ENCODE measurements at regions not wholly inside any gene's neighbourhood (a gene's known extent, or its start where the extent isn't known, plus 50 kb on each side); places are given as distances from the start of the nearest gene placed in this dataset.

GRCh38 chr3:152095472-152095871 lies 173.3 kb upstream of the MBNL1 start:
- no peak for DNase-seq (ENCODE audit: extremely low read depth, low read depth, low spot score)

DNA sequence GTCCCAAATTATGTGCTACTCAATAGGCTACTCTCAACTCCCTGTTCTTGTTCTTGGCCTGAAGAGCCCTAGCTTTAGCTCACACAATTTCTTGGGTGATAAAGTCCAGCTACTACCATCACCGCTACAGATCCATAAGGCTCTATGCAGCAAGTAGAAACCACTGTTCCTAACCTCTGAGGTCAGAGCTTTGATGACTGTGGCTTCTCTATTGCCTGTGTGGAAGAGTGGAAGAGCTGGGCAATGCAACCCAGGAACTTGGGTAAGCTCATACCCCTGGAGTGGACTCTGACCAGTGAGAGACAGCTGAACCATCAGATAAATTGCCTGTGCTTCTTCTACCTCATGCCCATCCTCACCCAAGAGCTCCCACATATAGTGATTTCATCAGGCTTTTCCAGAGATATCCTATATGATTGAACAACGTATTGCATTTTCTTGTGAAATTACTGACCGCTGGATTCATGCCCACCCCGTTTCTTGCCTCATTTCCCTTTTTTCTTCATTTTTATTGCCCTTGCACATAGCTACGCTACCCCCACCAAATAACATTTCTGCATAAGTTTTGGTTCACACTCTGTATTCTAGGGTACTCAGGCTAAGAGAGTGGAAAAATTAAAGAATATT lies 172.3 kb upstream of the MBNL1 start:
- DNase-seq (ENCODE audit: extremely low read depth, low read depth, low spot score), result no peak

DNA sequence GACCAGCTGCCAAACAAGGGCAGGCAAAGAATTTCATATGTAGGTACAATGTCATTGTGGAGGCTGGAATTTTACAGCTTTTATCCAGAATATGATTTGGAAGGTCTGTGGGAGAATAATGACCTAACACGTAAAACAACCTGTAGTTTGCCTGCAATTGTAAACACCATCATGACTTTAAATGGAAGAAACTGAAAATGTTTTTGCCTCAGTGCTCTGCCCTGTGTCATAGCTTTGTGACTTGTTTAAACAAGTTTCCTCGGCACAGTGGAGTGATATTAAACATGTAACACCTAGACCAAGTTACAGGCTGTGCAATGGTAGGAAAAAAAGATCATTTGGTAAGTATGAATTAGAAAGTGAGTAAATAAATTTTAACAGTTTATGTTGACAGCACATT lies 171.6 kb upstream of the MBNL1 start:
- no peak for DNase-seq (ENCODE audit: extremely low read depth, low read depth, low spot score)

DNA sequence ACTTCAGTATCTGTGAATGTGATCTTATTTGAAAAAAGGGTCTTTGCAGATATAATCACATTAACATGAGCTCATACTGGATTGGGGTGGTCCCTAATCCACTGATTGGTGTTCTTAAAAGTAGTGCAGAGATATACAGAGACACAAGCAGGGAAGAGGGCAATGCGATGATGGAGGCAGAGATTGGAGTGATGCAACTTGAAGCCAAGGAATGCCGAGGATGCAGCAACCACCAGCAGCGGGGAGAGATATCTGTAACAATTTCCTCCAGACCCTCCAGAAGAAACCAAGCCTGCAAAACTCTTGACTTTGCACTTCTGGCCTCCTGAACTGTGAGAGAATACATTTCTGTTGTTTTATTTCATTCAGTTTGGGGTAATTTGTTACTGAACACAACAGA lies 171.0 kb upstream of the MBNL1 start:
- no peak for DNase-seq (ENCODE audit: extremely low read depth, low read depth, low spot score)

GRCh38 chr3:152100491-152101132 lies 168.1 kb upstream of the MBNL1 start:
- no peak for DNase-seq (ENCODE audit: extremely low read depth, low read depth, low spot score)

GRCh38 chr3:152102410-152102809 lies 166.3 kb upstream of the MBNL1 start:
- DNase-seq (ENCODE audit: extremely low read depth, low read depth, low spot score), result no peak

DNA sequence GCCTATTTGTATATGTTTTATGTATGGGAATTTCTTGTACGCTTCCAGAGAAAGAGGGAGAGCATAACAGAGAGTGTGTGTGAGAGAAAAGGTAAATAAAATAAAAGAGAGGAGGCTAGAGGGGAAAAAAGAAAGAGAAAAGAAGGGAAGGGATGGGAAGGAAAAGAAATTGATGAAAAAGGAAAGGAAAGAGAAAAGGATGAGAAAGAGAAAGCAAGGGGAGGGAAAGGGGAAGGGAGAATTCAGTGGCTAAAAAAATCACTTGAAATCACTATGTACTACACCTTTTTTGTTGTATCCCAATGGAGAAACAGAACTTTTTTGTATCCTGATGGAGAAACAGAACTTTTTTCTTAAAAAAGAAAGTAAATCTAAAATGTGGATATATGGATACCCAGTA lies 165.5 kb upstream of the MBNL1 start:
- DNase-seq (ENCODE audit: extremely low read depth, low read depth, low spot score), result no peak

DNA sequence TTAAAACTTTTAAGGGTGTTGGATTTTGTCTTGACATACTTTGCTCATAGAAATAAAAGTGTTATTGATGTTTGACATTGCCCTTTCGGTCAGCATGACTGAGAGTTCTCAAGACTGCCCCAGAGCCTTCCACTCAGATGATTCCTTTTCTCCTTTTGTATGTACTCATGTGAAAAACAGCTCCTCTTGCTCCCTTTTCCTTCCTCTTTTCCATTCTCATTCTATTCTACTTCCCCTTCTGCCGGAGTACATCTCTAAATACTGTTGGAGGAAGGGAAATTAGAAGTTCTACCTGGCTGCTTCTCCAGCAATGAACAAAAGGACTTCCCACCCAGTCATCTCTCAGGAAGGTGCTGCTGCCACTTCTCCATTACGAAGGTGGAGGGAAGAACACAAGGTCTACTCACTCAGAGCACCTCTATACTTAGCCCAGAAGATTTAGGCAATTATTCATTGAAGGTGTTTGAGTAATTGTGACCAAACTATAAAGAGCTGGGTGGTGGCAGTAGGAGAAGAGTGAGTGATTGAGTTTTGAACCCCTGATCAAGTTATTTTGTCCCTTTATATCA lies 163.8 kb upstream of the MBNL1 start:
- DNase-seq (ENCODE audit: extremely low read depth, low read depth, low spot score), result no peak

DNA sequence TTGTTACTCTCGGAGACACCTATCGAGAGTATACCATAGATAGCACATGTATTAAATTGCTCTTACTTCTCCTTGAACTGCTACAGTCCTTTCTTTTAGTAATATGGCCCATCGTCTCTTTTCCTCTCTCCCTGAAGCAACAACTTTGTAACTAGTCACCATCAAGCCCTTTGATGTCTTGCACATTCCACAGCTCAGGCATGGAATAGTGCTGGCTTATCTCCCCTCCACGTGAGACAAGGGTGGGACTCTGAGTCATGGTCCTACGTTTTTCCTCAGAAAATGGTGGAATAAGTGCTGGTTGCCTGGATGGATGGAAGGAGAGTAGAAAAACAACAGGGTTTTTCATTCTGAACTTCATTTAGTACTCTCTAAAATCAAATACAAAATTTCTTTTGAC lies 163.3 kb upstream of the MBNL1 start:
- no peak for DNase-seq (ENCODE audit: extremely low read depth, low read depth, low spot score)

DNA sequence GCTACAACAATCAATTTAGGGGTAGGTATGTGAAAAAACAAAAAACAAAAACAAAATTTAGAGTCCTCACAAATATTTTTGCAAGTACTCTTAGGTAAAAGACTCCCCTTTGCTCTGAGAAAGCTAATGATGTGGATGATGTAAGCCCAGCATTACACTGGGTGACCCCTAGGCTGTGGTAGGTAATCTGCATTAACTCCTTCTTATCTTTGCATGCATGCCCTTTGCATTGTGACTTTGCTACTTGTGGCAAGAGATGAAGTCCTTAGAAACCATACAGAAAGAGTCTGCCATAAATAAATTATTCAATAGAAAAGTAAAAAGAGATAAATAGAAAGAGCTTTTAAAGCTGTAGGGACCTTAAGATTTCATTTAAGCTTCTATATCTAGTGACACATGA lies 159.7 kb upstream of the MBNL1 start:
- DNase-seq (ENCODE audit: extremely low read depth, low read depth, low spot score), result no peak

- DNase-seq (ENCODE audit: extremely low read depth, low read depth, low spot score), result no peak
Observed at GRCh38 chr3:152113413-152113812, 155.3 kb upstream of the MBNL1 start.

DNA sequence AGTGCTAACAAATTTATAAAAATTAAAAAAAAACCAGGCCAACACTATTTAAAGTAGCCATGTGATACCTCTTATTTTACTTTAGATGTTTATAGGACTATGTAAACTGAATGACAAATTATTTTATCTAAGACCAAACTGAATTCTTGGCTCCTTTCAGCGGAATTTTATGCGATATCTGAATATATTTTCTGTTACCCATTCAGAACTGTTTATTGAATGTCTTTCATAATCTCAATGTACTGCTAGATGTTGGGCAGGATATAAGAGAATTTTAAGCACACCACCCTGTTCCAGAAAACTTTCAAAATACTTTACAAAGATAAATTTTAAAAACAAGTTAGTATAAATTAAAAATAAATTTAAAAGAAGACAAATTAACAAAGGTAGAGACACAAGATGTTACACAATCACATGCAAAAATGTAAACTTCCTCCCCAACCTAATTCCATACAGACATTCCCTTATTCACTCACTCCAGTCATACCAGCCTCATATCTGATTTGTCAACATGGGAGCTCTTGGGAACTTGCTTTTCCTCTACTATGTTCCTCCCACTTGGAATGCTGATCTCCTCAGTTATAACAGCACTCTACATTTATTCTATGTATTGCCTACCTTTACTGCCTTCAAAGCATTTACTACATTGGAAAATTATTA lies 154.6 kb upstream of the MBNL1 start:
- no peak for DNase-seq (ENCODE audit: extremely low read depth, low read depth, low spot score)

DNA sequence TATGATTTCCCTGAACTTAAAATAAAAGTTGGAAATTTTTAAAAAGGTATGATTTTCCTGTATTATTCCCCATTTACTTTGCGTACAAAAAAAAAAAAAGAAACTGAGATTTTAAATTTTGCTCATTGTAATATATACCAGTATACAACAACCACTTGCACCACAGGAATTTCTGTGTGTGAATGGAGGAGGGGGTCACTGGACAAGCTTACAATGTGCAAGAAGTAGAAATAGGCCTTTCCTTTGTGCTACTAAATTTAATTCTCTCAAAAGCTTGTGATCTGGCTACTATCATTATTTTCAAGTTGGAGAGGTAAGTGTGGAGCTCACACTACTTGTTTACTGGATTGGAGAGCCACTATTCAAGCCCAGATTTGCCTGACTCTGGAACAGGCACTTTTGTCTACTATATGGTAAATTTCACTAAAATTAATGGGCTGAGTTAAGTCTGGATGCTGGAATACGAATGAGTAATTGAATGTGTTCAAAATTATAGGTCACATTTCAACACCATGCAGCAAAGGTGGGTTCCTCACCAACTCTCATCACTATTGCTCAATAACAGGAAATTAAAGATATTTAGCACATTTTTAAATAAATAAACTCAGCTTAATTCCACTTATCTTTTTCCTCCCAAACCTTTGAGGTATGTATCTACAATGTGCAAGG lies 148.0 kb upstream of the MBNL1 start:
- no peak for DNase-seq (ENCODE audit: extremely low read depth, low read depth, low spot score)

DNA sequence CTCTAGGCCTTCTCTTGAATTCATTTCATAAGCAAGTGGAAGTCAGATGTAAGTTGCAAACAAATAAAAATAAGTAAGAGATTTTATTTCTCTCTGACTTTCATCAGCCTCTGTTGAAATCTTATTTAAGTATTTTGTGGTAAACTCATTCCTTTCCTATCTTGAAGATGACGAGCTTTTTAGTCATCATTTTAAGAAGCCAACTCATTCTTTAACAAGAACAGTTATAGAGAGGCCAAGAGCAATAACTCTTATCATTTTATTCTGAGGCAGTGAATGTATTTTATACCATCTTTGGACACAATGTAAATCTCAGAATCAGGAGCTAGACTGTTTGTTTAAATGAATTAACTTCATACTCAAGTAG lies 147.5 kb upstream of the MBNL1 start:
- DNase-seq (ENCODE audit: extremely low read depth, low read depth, low spot score), result no peak

GRCh38 chr3:152122851-152123250 lies 145.9 kb upstream of the MBNL1 start:
- DNase-seq (ENCODE audit: extremely low read depth, low read depth, low spot score), result no peak

DNA sequence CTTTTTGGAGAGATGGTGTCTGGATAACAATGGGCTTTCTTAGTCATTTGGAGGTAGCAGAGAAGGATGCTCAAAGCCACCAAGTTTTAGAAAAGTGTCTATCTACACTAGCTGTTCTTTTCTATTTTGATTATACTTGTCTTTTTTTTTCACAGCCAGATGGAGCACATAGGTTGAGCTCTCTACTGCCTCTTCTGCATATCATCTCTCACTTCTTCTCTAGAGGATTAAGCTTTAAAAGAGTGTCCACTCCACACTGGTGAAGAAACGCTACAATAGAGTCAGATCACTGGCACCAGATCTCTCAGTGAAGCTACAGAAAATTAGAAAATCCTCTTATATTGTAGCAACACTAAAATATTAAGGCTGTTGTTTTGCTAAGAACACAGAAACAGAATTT lies 145.3 kb upstream of the MBNL1 start:
- DNase-seq (ENCODE audit: extremely low read depth, low read depth, low spot score), result no peak

- no peak for DNase-seq (ENCODE audit: extremely low read depth, low read depth, low spot score)
Observed at GRCh38 chr3:152126260-152126659, 142.5 kb upstream of the MBNL1 start.

GRCh38 chr3:152127058-152127457 lies 141.7 kb upstream of the MBNL1 start:
- DNase-seq (ENCODE audit: extremely low read depth, low read depth, low spot score), result no peak

GRCh38 chr3:152128356-152128755 lies 140.4 kb upstream of the MBNL1 start:
- no peak for DNase-seq (ENCODE audit: extremely low read depth, low read depth, low spot score)

GRCh38 chr3:152139651-152140050 lies 129.1 kb upstream of the MBNL1 start:
- DNase-seq (ENCODE audit: extremely low read depth, low read depth, low spot score), result no peak

- DNase-seq (ENCODE audit: extremely low read depth, low read depth, low spot score), result no peak
Observed at GRCh38 chr3:152146461-152146860, 122.3 kb upstream of the MBNL1 start.

DNA sequence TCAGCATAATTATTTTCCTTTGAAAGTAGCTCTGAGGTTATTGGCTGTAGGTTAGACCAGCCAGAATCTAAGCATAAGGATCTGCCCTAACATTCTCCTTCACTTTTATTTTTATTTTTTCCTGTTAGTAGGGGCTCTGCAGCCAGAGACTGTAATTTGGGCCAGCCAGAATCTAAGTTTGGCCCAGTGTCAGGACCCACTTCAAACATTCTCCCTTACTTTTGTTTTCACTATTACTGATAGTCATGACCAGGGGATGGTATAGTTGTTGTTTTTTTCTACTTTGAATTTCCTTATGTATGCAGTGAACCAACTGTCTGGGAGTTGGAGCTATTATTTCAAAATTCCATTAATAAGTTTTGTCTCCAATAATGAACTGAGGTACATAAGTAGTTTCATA lies 121.0 kb upstream of the MBNL1 start:
- DNase-seq (ENCODE audit: extremely low read depth, low read depth, low spot score), result no peak
